SK-N-MC (cell line): ENCODE measurements at regions not wholly inside any gene's neighbourhood (a gene's known extent, or its start where the extent isn't known, plus 50 kb on each side); places are given as distances from the start of the nearest gene placed in this dataset.

Experiments
- EZH2 ChIP-seq: fragments of 200-600 bp; sonication (generic); IDR thresholded peaks from one replicate; pipeline ENCODE4 v1.6.1; 2017; ENCODE audit warnings: antibody characterized with exemption
- POLR2AphosphoS5 ChIP-seq: IDR thresholded peaks from 2 replicates; pipeline ENCODE4 v1.6.1; 2012; ENCODE audit warnings: mild to moderate bottlenecking, low read depth, low read length, borderline replicate concordance

DNA sequence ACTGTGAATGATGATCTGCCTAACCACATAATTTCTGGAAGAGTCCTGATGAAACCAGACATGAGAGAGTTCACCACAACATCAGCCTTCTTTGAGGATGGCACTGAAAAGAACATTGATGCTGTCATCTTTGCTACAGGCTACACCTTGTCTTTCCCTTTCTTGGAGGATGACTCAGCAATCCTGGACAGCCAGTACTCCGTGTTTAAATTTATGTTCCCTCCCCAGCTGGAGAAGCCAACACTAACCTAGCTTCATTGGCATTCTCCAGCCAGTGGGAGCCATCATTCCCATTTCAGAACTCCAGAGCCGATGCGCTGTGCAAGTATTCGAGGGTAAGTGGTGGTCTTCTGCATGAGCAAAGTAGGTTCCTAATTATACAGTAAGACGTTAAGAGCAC, 164.1 kb upstream of the POGK start:
- no peak for TF ChIP-seq POLR2AphosphoS5
- TF ChIP-seq EZH2 = no peak
